HG02763 (cell line): ENCODE measurements at regions not wholly inside any gene's neighbourhood (a gene's known extent, or its start where the extent isn't known, plus 50 kb on each side); places are given as distances from the start of the nearest gene placed in this dataset.
"Not testable (repeated sequence)": the region's sequence is repeated elsewhere in the genome, so short reads cannot be mapped to it uniquely, and the experiment has no call there.

ENCODE experiments used
- ATAC-seq: cut with Tn5 transposase; IDR thresholded peaks from one replicate; pipeline ENCODE4 v1.9.1; 2021; ENCODE audit warnings: mild to moderate bottlenecking, moderate library complexity; ENCODE audit not compliant: unreplicated experiment

DNA sequence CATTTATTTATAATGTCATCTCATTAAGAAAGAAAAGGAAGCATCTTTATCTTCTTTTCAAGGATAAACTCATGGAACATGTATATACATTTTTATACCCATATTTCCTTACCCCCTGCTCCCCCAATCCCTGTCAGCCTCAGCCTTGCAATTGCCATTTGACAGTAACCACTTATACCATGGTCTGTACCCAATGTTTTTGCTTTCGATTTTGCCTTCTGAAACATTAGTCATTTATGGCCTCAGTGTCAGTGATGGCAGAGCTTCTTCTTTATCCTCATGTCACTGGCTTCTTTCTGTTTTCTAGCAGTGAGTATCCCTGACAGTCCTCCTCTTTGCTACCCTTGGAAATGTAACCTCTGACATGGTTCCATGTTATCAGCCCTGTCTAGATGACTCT lies 228.4 kb downstream of the SPRY1 start:
- peak; percentile 59 for ATAC-seq

- ATAC-seq = no peak
Measured at GRCh38 chr4:123628288-123628687, 231.7 kb downstream of the SPRY1 start.

GRCh38 chr4:123631786-123632692 lies 235.4 kb downstream of the SPRY1 start:
- no peak for ATAC-seq

DNA sequence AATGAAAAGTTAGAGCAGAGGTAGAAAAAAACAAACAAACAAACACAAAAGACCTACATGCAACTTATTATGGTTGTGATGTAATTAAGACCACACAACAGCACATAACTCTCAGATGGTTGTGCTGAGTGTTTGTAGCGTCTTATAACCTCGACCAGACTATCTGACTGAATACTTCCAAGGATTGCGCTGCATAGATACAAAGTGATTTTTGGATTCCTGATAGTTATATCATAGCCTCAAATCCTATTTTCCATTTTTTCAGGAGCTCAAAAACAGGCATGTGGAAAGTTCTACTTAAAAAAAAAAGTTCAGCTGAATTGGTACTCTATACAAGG lies 236.1 kb downstream of the SPRY1 start:
- no peak for ATAC-seq

DNA sequence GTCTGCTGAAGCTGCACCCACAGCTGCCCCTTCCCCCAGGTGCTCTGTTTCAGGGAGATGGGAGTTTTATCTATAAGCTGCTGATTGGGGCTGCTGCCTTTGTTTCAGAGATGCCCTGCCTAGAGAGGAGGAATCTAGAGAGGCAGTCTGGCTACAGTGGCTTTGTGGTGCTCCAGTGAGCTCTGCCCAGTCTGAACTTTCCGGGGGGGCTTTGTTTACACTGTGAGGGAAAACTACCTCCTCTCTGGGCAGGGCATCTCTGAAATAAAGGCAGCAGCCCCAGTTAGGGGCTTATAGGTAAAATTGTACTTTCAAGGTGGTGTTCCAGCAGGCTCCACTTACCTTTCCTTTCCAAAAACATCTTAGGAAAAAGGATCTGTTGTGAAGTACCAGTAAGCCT lies 242.2 kb downstream of the SPRY1 start:
- ATAC-seq = no peak

DNA sequence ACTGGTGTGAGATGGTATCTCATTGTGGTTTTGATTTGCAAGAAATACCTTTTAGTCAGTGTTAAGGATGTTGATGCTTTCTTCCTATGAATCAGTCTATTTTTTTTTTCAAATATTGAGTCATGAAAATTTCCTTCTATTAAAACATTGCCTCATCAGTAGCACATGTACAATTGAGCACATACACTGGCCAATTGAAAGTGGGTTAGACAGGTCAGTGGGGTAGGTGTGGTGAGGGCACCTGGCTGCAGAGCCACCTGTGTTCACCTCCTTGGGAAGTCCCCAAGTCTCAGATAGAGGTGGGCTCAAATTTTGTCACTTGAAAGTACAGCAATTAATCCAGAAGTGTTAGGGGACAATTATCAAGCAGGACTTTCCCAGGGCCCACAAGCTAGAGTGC lies 243.7 kb downstream of the SPRY1 start:
- no peak for ATAC-seq

GRCh38 chr4:123640824-123641223 lies 244.2 kb downstream of the SPRY1 start:
- ATAC-seq = no peak

GRCh38 chr4:123643691-123644090 lies 247.1 kb downstream of the SPRY1 start:
- ATAC-seq = no peak

DNA sequence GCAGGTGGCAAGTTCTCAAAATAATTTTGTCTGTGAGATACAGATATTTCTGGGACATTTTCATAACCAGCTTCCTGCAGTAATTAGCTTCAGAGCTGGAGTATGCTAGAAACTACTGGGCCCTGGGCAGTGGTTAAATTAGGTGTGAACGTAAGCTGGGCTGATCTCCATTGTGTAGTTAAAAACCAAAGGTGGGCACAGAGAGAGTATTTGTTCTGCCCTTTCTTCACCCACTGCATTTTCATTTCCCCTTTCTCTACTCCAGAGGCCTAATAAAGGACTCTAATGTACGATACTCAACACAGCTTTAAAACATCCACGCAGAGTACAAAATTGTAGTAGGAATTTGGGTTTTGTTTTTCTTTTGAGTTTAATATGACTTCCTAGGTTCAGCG lies 252.7 kb downstream of the SPRY1 start:
- ATAC-seq = peak; percentile 95

GRCh38 chr4:123649645-123650391 lies 253.2 kb downstream of the SPRY1 start:
- peak; percentile 37 for ATAC-seq

DNA sequence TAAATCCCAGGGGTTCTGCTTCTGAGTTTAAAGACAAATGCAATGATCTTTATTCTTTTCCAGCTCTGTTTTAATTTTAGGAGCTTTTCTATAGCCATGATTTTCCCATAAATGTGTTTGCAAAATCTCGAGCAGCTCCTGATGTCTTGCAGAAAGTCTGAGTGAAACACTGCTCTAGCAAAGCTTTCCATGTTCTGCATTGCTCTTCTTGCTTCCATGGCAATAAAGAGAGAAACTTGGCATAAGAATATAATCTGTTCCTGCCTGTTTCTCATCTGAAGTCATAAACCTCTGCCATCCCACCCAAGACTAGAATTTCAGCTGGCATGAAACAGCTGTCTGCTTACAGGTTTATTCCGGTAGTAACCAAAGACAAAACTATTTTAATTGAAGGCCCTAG lies 254.5 kb downstream of the SPRY1 start:
- no peak for ATAC-seq

GRCh38 chr4:123651536-123652180 lies 255.1 kb downstream of the SPRY1 start:
- no peak for ATAC-seq

- no peak for ATAC-seq
Measured at GRCh38 chr4:123652476-123652875, 255.9 kb downstream of the SPRY1 start.

DNA sequence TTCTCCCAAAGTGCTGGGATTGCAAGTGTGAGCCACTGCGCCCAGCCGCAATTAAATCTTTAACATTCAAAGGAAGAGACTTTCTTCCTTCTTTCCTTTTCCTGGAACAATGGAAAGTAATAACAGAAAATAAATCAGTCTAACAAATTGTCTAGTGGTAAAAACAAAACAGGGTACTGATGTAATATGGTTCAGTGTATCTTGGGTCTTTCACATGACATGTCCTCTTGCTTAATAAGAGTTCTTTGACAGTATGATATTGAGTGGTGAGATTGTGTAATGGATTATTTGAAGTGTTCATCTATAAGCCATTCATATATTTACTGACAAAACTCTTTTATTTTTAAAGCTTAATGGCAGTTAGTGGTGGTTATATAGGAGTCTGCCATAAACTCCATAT lies 256.6 kb downstream of the SPRY1 start:
- no peak for ATAC-seq

- not testable (repeated sequence) for ATAC-seq
Measured at GRCh38 chr4:123656746-123657294, 260.2 kb downstream of the SPRY1 start.

- ATAC-seq = not testable (repeated sequence)
Measured at GRCh38 chr4:123657606-123658005, 261.0 kb downstream of the SPRY1 start.

DNA sequence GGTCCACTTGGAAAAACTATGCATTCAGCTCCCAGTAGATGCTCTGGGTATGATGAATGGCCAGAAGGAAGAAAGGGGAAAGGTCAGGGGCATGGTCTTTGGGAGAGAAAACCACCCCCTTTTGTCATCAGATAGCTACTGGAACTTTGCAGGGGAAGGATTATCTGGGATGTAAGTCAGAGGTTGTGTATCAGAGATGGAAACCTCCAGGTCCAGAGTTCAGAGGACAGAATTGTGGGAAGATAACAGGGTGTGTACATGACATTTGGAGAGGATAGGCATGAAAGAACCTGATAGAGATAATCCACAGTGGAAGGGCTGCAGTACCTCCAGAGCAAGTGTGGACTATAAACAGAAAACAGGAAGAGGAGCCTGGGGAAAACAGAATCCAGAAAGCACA lies 262.7 kb downstream of the SPRY1 start:
- no peak for ATAC-seq

GRCh38 chr4:123659730-123660129 lies 263.1 kb downstream of the SPRY1 start:
- no peak for ATAC-seq

GRCh38 chr4:123661080-123661737 lies 264.6 kb downstream of the SPRY1 start:
- ATAC-seq = no peak

GRCh38 chr4:123662827-123663226 lies 266.2 kb downstream of the SPRY1 start:
- no peak for ATAC-seq

- no peak for ATAC-seq
Measured at GRCh38 chr4:123666486-123666885, 269.9 kb downstream of the SPRY1 start.
